Stimulated activated CD4-positive, alpha-beta T cell treated with anti-CD3 and anti-CD28 coated beads, Interleukin-2, amount 100 ng/mL, for 48 hours (primary cell): ENCODE measurements at regions not wholly inside any gene's neighbourhood (a gene's known extent, or its start where the extent isn't known, plus 50 kb on each side); places are given as distances from the start of the nearest gene placed in this dataset.
"Not testable (repeated sequence)": the region's sequence is repeated elsewhere in the genome, so short reads cannot be mapped to it uniquely, and the experiment has no call there.

Experiments
- DNase-seq, 2 donors: peaks; one replicate each; pipeline ENCODE4 v3.0.0-alpha.2; 2020

DNA sequence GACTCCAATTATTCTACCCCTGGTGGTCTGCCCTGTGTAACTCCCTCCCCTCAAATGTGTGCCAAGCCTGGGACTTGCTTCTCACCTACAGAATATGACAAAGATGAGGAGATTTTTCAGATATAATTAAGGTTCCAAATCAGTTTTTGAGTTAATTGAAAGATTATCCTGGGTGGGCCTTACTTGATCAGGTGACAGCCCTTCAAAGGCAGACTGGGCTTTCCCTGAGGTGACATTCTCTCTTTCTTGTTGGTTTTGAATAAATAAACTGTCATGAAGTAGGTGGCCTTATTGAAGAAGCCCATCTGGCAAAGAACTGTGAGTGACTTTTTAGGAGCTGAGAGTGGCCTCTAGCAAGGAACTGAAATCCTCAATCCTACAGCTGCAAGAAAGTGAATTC lies 106.0 kb downstream of the BRMS1L start:
- no peak for DNase-seq

DNA sequence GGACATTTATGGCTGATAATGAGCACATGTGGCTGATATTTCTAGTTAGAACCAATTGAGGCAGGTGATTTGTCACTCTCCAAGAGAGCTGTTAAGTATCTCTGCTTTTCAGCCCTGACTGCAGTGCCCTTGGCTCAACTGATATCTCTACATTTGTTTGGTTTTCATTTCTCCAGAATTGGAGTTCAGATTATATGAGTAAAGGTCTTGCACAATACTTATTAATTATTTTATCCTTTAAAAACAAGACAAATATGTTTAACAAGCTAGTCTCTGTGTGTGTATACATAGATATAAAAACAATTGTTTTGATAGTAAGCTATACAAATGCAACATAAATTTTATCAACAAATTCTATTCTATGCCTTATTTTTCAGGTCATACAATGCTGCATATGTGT lies 105.2 kb downstream of the BRMS1L start:
- no peak for DNase-seq

DNA sequence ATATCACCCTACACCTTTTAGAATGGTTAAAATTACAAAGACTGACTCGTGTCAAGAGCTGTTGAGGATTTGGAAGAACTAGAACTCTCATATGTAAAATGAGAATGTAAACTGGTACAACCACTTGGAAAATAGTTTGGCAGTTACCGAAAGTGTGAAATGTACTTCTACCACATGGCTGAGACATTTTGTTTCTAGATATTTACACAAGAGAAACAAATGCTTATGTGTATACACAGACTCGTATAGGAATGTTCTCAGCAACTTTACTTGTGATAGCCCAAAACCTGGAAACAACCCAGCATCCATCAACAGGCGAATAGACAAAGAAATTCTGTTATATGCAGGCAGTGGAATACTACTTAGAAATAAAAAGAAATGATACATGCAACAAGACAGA lies 103.0 kb downstream of the BRMS1L start:
- DNase-seq: no peak

DNA sequence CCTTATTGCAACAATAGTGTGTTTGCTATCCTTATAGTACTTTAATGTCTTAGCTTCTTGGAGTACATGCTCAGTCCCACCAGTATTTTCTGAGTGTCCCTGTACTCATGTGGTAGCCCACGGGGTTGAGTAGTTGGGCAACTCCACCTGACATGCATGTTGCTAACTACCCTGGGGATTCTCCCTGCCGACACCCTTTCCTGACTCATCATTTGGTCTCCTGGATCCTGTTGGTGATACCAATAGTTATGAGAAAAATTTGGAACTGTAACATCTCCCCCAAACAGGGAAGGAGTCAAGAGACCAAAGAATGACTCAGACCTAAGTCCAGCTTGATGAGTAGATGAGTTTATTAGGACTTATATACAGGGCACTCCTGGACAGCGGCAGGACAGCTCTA lies 101.6 kb downstream of the BRMS1L start:
- DNase-seq: no peak

DNA sequence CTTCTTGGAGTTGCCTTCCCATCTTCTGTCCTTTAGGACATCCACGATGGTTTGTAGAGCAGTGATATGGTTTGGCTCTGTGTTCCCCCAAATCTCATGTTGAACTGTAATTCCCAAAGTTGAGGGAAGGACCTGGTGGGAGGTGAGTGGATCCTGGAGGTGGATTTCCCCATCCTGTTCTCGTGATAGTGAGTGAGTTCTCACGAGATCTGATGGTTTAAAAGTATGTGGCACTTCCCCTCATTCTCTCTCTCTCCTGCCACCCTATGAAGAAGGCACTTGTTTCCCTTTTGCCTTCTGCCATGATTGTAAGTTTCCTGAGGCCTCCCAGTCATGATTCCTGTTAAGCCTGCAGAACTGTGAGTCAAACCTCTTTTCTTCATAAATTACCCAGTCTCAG lies 99.2 kb downstream of the BRMS1L start:
- no peak for DNase-seq

DNA sequence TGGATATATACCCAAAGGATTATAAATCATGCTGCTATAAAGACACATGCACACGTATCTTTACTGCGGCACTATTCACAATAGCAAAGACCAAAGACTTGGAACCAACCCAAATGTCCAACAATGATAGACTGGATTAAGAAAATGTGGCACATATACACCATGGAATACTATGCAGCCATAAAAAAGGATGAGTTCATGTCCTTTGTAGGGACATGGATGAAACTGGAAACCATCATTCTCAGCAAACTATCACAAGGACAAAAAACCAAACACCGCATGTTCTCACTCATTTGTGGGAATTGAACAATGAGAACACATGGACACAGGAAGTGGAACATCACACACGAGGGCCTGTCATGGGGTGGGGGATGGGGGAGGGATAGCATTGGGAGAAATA lies 96.5 kb downstream of the BRMS1L start:
- not testable (repeated sequence) for DNase-seq

DNA sequence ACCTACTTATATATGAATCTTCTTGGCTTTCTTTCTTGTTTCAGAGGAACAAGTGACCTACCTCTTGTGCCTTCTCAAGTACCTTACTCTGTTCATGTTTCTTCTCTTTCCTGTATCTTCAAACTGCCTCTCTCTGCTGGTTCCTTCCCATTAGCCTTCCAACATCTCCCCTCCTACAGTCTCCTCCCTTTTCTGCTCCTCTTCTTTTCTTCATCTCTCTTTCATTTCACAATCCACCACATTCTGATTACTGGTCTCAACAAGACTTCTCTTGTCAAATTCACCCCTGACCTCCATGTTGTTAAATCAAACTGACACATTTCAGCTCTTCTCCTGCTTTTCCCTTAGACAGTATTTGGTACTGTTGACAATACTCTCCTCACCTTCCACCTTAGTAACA lies 95.6 kb downstream of the BRMS1L start:
- no peak for DNase-seq
